ENCODE measurements at regions not wholly inside any gene's neighbourhood (a gene's known extent, or its start where the extent isn't known, plus 50 kb on each side); places are given as distances from the start of the nearest gene placed in this dataset.
A peak's percentile ranks its signal among the peaks of the same experiment; 100 is the strongest.

DNA sequence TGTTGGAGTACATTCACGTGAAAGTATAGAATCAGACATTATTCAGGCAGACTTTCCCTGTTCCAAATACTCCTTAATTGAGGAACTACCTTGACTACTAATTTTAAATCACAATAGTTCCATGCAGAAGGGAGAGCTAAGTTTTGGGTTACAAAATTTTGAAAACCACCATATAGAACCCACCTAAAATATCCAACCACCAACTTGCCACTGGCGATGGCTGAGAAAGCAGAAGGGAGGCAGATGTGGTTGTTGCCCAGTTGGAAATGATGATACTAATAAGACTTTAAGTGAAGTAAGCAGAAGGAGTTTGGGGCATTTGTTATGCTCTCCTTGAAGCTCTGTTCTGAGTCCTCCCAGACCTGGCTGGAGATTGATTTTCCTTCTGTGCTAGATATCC is 190.7 kb downstream of the HLX start:
- no peak for DNase-seq (ENCODE audit: low read depth)

DNA sequence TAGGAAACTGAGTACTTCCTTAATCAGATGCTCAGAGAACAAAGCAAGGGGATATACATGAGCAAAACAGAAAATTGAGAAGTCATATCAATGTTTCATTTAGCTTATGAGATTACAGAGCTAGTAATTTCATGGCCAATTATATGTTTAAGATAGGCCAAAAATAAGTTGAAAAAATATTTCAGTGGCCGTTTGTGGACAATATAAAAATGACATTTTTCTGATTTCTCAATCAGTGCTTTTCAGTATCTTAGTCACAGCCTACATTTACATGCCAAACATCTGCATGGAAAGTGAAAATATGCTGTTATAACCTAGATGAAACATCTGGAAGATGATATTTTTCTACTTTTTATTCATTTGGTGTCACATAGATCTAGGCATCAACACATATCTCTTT is 192.5 kb downstream of the HLX start:
- DNase-seq (ENCODE audit: low read depth) = no peak

DNA sequence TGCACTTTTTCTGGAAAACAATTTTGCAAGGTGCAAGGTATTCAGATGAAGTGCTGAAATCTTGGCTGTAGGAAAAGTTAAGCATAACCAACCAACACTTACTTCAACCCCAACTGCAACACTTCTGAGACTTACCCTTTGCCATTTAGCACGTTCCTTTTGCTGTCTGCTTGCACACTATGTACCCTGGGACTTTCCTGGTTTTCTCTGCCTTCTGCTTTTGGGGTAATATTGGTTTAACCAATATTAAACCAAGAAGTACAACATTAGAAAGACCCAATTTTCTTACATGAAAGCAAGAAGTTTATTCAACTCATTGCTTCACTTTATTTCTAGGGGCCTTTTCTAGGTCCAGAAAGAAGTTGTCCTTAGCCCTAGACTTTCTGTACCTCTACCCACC is 193.0 kb downstream of the HLX start:
- DNase-seq (ENCODE audit: low read depth) = no peak

DNA sequence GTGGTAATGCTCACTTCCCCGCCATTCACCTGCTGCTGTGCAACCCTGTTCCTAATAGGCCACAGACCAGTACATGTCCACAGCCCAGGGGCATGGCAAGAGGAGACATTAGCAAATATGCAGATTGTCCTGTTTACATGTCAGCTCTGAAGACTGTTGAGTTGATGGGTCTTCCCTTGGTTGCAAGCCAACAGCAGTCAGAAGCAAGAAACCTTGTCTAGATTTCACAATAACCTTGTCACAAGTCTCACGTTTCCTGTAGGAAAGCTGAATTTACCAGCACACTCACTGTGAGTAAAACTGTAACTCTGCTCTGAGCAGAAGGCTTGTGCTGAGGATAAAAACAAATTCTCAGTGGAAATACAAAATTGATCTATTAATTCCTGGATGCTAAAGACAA is 195.1 kb downstream of the HLX start:
- DNase-seq (ENCODE audit: low read depth) = no peak

DNA sequence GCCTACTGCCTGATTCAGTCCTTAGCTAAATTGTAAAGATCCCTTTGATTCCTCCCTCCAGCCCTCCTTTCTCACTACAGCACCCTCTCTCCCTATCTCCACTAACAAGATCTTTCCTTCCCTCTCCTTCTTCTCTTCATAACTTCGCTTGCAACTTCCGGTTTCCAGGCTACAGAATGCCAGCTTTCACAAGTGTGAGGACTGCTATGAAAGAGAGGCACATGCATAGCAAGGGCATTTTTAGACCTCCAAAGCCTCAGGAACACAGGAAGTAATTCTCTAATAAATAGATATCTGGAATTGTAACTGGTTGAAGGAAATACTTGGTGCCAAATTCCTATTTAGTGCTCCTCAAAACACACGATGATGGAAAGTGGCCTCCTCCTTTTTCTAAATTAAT is 196.7 kb downstream of the HLX start:
- DNase-seq (ENCODE audit: low read depth) = no peak

DNA sequence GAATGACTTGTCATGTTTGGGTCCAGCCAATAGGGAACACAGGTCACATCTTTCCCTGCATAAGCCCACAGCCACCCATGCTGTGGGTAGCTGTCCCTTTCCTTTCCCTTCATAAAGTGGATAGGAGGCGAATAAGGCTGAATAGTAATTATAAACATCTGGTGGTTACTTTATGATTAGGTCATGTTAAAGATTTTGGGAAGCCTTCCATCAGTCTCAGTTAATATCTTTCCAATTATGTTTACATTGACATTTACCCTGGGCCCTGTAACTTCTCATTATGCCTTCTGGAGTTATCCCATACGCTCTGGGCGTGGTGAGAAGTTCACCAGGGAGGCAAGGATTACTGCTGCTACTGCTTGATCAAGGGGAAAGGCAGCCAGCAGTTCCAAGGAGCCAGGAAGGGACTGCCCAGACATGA is 197.2 kb downstream of the HLX start:
- no peak for DNase-seq (ENCODE audit: low read depth)

DNA sequence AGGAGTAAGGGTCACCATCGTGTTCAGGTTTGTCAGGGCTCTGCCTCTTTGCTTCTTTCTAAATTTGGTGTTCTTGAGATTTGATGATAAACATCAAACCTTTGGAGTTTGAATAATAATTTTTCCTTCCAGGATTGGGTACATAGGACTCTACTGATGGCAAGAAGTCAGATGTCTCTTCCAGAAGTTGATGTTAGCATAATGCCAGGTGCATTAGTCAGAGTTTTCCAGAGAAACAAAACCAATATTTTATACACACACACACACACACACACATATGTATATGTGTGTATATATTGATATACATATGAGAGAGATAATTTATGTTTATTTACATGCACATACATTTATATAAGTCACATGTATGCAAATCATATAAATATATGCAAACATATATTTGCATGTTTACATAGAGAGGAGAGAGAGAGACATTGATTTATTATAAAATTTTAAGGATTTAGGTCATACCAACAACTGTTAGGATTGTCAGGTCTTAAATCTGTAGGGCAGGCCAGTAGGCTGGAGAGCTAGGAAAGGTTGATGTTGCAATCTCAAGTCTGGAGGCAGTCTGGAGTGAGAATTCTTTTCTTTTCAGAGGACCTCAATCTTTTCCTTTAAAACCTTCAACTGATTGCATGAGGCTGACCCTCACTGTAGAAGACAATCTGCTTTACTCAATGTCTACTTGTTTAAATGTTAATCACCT is 199.2 kb downstream of the HLX start:
- DNase-seq (ENCODE audit: low read depth) = no peak

DNA sequence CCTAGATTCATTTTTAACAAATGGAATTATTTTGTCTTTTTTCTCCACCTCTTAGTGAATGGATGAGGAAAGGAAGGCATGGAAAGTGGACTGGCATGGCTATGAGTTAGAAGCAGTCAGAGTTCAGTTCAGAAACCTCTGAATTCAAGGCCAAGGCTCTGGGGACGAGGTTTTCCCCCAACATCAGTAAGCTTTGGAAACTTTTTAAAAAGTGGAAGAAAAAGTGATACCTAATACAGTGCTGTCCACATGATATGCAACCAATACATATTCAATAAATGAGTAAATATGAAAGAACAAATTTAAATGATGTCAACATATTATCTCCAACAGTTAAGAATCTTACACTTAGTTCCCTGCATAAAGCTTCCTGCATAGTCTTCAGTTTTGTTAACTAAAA is 204.7 kb downstream of the HLX start:
- DNase-seq (ENCODE audit: low read depth) = no peak

DNA sequence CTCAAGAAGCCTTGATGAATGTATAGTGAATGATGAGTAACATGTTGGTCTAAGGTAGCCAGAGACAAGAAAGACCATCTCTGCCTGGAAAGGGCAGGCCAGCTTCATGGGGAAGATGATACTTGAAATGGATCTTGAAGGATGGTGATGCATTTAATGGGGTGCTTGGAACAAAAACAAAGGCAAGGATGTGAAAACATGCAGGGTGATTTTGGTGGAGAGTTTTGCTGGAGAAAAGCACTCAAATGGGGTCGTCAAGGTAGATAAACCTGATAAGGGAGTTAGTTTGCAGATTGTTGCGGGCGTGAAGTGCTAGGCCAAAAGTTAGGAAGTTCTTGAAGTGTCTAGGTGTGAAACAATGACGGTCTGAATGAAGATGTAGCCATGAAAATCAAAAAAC is 205.4 kb downstream of the HLX start:
- DNase-seq (ENCODE audit: low read depth) = no peak

DNA sequence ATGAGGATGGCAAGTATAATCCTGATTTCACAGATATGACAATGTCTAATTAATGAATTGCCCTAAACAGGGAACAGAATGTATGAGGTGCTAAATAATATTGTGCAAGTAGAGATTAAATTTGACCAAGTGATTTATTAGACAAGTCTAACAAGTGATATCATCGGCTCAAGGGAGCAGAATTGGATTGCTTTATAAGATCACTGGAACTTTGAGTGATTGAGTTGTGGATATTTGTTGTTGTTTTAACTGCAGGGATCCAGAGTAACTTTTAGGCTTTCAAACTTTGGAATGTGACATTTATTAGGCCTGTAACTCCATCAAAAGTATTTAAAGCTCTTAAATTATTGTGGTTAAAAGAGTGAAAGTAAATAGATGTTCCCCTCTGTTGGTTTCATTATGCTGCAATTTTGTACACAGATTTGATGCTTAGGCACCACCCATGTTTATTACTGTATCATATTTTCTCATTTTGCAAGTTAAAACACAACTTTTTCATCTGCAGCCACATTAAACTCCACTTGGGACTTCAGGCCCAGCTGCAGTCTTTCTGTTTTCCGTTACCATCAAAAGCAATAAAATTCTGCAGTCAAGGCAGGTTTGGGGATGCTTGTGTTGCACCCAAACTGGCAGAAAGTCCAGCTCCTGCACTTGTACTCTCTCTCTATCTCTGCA is 206.6 kb downstream of the HLX start:
- no peak for DNase-seq (ENCODE audit: low read depth)

DNA sequence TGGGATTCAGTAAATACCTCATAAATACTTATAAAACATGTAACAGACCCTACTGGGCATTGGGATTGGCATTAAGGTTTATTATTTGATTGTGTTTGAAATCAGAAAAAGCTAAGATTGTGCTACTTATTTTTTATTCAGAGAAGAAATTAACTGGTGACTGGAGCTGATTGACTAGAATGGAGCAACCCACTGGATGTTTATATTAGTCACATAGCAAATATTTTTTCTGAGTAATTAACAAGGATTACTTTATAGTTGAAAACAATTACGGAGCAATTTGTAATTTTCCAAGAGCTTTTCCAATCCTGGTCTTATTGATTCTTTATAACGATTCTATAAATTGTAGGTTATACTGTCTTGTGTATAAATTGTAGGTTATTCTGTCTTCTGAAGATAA is 208.7 kb downstream of the HLX start:
- DNase-seq (ENCODE audit: low read depth) = no peak

DNA sequence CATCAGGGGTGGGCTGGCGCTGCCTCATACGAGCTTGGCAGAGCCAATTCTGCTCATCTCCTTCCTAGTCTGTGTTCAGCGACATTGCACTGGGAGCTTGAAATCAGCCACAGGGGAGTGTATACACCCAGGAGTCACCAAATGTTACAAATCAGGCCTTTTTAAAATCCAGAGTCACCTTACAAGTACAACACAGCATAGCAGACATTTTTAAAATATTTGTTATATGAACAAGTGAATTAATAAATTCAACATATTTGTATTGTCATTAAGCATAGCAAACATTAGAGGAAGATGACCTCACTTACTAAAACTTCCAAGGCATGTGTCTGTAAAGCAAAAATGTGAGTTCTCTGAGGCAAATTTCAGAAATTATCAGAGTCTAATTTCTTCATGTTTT is 210.0 kb downstream of the HLX start:
- no peak for DNase-seq (ENCODE audit: low read depth)

DNA sequence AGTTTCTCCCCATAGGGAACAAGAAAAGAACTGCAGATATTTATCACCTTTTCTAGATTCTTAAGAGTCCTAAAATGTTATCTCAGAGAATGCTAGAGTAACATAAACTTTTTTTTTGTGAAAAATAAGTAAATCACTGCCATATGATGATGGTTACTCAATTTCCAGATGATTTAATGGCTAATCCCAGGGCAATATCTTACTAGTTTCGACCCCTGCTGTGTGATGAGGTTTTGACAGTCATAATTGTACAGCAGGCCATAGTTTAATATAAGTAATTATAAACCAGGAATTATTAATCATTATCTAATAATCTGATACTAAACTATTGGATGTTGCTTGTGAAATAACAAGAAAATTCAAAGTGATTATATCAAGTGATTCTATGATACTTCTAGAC is 210.6 kb downstream of the HLX start:
- DNase-seq (ENCODE audit: low read depth) = no peak

DNA sequence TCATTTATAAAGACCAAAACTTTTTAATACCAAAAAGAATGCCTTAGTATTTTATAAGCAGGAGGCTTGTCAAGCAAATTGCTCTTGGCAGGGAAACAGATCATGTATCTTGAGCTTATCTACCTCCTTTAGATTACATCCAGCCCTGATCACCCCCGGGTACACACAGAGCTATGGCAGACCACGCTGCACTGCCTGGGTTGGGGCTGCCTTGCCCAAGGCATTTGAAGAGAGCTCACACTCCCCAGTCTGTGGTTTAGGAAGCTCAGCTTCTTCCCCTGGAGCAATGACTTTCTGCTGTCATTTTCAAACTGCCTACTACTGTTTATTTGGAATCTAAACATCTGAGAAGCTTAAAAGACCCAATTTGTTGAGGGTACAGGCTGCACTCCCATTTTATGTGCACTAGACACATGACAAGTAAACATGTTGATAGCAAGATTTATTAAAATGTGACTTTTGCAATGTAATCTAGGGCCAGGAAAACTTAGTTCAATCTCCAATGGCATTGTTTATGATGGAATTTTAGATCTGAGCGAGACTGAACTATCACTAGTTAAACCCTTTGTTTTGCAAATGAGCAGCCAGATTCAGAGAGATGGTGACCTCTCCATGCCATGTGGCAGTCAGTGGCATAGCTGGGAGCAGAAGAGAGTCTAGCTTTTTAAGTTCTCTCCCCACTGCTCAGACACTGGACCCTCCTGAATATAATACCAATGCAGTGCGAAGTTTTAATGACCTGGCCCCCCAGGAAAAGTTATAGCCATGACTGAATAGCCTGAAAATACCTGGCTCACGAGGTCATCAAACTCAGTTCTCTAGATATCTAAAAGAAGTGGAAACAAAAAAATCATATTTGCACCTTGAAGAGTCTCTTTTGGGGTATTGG is 214.9 kb downstream of the HLX start:
- DNase-seq (ENCODE audit: low read depth) = peak; percentile 84

DNA sequence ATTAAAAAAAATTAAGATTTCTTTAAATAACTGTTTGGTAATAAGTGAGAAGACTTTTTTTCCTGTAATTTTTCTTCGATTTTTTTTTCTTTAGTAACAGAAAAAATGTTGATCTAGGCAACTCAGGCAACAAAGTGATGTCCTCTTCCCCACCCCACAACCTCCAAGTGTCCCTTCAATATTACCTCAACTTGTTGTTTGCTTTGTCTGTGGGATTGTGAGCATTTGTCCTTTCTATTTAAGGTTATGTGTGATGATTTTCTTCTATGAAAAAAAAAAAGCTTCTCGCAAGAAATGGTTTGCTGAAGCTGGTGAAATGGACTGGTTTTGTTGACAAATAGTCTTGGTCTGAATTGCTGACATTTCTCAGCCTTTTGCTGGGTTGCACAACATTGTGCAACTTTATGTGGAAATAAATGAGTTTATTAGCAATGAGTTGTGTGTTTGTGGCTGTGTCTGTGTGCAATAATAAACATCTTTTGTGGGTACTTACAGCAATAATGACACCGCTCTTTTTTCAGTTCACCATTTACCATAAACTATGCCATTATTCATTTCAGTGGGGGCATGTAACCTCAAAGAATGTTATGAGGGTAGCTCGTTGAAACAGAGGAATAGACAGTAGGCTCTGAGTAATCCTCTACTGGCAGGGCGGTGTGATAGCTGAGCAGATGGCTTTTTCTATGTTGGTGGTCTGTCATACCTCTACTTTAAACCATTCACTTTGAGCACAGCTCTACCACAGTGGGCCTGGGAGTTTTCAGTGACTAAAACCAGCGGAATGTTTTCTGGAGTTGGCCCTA is 218.4 kb downstream of the HLX start:
- DNase-seq (ENCODE audit: low read depth) = peak; percentile 98

DNA sequence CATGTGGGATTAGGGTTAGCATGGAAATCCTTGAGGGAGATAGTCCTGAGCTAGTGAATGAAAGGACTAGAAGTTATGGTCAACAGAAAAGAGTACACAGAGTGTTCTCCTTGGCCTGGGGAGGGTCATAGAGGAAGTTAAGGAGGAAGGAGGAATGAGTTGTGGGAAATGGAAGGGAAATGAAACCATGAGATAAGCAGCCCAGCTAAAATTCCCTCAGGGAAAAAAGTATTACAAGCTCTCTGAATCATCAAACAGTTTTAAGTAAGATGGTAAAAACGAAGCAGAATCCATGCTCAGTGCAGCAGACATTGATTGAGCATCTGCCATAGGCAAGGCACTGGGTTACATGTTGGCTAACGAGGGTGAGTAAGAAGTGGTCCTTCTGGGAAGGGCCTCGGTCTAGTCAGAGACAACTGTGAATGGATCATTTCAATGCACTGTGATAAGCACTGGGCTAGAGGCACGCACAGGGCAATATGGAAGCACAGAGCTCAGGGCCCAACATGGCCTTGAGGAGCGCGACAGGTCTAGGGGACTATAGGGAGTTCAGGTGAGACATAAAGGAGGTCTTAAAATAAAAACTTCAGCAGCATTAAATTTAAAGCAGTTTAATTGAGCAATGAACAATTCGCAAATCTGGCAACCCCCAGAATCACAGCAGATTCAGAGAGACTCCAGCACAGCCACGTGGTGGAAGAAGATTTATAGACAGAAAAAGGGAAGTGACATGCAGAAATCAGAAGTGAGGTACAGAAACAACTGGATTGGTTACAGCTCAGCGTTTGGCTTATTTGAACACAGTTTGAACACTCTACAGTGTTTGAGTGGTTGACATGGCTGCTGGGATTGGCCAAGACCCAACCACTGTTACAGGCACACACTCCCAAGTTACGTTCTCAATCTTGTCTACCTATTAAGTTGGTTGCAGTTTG is 219.5 kb downstream of the HLX start:
- peak; percentile 90 for DNase-seq (ENCODE audit: low read depth)

DNA sequence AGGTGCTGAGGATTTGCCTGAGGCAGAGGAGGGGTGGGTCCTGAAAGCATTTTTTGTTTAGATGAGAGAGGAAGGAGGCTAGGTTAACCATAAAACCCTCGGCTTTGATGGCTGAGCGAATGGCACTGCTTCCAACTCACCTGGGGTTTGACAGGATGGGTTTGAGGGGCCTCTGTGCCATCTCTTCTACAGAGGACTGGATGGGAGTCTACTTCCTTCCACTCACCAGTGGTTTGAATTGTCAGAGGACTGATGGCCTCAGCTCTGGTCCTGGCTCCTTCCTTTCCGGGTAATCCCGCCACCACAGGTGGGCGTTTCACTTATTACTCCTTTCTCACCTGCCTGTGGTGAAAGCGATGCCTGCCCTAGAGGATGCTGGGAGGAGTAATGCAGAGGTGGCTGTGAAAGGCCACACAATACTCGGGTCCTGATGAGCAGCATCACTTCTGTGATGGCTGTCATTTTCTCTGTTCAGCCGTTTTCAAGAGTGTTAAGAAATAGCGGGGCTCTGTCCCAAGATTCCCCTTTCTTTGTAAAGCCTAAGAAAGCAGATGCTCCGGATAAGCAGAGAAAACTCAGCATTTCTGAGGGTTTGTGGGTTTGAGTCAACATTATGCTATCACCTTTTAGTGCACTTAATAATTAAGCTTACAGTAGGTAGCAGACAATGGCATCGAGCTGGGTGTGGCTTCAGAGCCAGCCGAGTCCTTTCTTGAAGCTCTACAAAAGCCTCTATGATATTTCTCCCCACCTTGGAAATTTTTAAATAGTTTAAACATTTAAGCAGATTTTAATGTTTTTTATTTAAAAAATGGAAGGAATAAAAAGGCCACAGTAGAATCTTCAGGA is 220.7 kb downstream of the HLX start:
- no peak for DNase-seq (ENCODE audit: low read depth)

DNA sequence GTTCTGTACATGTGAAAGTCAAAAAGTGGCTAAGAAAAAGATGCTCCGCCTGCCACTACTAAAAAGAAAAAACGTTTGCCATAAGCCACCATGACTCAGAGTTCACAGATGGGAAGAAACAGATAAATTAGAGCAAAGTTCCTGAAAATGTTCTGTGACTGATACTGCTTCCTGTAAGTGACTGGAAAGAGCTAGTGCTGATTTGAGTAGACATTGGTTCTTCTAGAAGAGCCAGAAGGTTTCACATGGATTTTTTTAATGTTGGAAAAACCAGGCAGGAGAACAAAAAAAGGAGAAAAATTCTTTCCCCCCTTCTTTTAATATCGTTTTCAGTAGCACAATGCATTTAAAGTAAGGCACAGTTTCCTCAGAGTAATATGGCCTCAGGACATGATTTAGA is 221.4 kb downstream of the HLX start:
- peak; percentile 93 for DNase-seq (ENCODE audit: low read depth)

DNA sequence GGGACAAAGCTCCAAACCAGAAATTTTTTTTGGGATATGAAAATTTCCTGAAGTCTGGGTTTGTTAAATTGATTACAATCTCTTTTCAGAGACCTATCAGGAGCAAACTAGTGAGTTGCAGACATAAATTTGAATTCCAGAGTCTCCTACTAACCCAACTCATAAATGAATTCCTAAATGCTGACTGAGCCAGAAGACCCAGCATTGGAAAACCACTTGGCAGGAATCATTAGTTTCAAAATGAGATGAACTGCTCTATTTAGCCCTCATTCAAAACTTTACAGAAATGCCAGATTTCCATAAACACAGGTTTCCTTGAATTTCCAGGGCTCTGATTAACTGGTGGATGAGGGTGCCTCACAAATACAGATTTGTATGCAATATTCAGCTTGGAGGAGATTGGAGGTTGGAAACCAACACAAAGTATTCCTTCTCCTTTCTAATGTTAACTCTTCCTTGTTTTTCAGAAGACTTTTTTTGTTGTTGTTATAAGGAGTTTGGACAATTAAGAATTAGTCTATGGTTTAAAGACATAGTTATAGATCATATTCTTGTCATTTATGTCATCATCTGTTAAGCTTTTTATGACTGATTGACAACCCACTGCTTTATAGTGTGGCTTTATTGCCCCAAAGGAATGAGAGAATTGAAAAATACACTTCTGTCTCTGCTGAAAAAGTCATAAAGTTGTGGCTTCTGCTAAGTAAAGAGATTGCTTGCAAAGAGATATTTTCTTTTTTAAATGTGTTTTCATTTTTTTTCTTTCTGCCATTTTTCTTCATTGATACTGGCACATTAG is 222.8 kb downstream of the HLX start:
- DNase-seq (ENCODE audit: low read depth) = peak; percentile 80

Measured in RPMI7951 (cell line).